H1 (cell line): ENCODE measurements at regions not wholly inside any gene's neighbourhood (a gene's known extent, or its start where the extent isn't known, plus 50 kb on each side); places are given as distances from the start of the nearest gene placed in this dataset.

Experiments used
- CTCF ChIA-PET: fragments of 300-600 bp; sonication (Branson Sonifier 250); formaldehyde crosslinking; loops from one replicate; lab custom pipeline; 2021; ENCODE audit not compliant: partially characterized antibody; lab: Charles Lee
- POLR2A ChIA-PET: fragments of 300-600 bp; sonication (Branson Sonifier 250); formaldehyde crosslinking; loops from one replicate; lab custom pipeline; 2021; ENCODE audit warnings: inconsistent platforms; ENCODE audit not compliant: partially characterized antibody; lab: Charles Lee
- DNase-seq, 2 experiments: peaks; one replicate each; pipeline versions ENCODE4 v3.0.0 to v3.0.0-alpha.2; 2010 to 2022; ENCODE audit warnings: low spot score in 2 of 2, low read depth in 1 of 2, mixed read lengths in 1 of 2
- FAIRE-seq: peaks from 2 replicates; lab custom pipeline; 2011; peaks lifted over from hg19 to GRCh38; lab: Jason Lieb, UNC
- H2AFZ ChIP-seq: 2 replicates; pipeline ENCODE4 v1.8.1; 2012; ENCODE audit warnings: low read length, inconsistent platforms
- H2AK5ac ChIP-seq: 2 replicates; pipeline ENCODE4 v1.6.1; 2013; ENCODE audit warnings: low read depth, low read length
- H2BK120ac ChIP-seq: replicated peaks from 2 replicates; pipeline ENCODE3; 2013; ENCODE audit warnings: low read depth, low read length, inconsistent platforms
- H2BK12ac ChIP-seq: 2 replicates; pipeline ENCODE4 v1.6.1; 2013; ENCODE audit warnings: low read depth, low read length
- H2BK15ac ChIP-seq: 2 replicates; pipeline ENCODE4 v1.6.1; 2013; ENCODE audit warnings: low read length
- H2BK20ac ChIP-seq: 2 replicates; pipeline ENCODE4 v1.6.1; 2013; ENCODE audit warnings: low read length
- H2BK5ac ChIP-seq: 2 replicates; pipeline ENCODE4 v1.6.1; 2013; ENCODE audit warnings: low read depth, low read length
- H3K14ac ChIP-seq: 2 replicates; pipeline ENCODE4 v1.6.1; 2013; ENCODE audit warnings: inconsistent platforms; ENCODE audit not compliant: insufficient read length
- H3K18ac ChIP-seq: 2 replicates; pipeline ENCODE4 v1.6.1; 2013; ENCODE audit warnings: low read length; ENCODE audit errors: extremely low read depth
- H3K23ac ChIP-seq: 2 replicates; pipeline ENCODE4 v1.6.1; 2013; ENCODE audit warnings: inconsistent platforms; ENCODE audit not compliant: insufficient read length
- H3K23me2 ChIP-seq: 2 replicates; pipeline ENCODE4 v1.6.1; 2013; ENCODE audit warnings: low read depth, low read length
- H3K27ac ChIP-seq: 2 replicates; pipeline ENCODE4 v1.6.1; 2011; ENCODE audit warnings: low read depth, low read length, inconsistent platforms
- H3K27me3 ChIP-seq, 4 experiments: replicated peaks in 1 of 4; 1 replicate in 1 of 4; 2 replicates in 3 of 4; pipeline versions ENCODE4 v1.6.1 to v1.8.1; 2011 to 2013; ENCODE audit warnings: low read length in 3 of 4, mild to moderate bottlenecking in 3 of 4, inconsistent platforms in 2 of 4, mixed read lengths in 2 of 4, moderate library complexity in 1 of 4; ENCODE audit not compliant: control insufficient read depth in 3 of 4, insufficient read depth in 3 of 4; ENCODE audit errors: extremely low read depth in 1 of 4
- H3K36me3 ChIP-seq, 4 experiments: 2 replicates each; pipeline versions ENCODE4 v1.6.1 to v1.8.1; 2011 to 2013; ENCODE audit warnings: mild to moderate bottlenecking in 4 of 4, low read length in 3 of 4, moderate library complexity in 2 of 4, control low read depth in 1 of 4, inconsistent platforms in 1 of 4; ENCODE audit not compliant: insufficient read depth in 4 of 4, control insufficient read depth in 2 of 4
- H3K4ac ChIP-seq: replicated peaks from 2 replicates; pipeline ENCODE3; 2013; ENCODE audit warnings: low read length, low read depth, mixed read lengths, inconsistent platforms; ENCODE audit not compliant: insufficient read length
- H3K4me1 ChIP-seq, 4 experiments: replicated peaks in 1 of 4; 1 replicate in 1 of 4; 2 replicates in 3 of 4; pipeline versions ENCODE4 v1.6.1 to v1.8.1; 2011 to 2013; ENCODE audit warnings: low read length in 3 of 4, inconsistent platforms in 2 of 4, mixed read lengths in 1 of 4; ENCODE audit not compliant: insufficient read depth in 4 of 4, control insufficient read depth in 3 of 4
- H3K4me2 ChIP-seq, 2 experiments: 2 replicates each; pipeline versions ENCODE4 v1.6.1 to v1.8.1; 2011 to 2013; ENCODE audit warnings: low read depth in 2 of 2, low read length in 2 of 2, control low read depth in 1 of 2, inconsistent platforms in 1 of 2, mild to moderate bottlenecking in 1 of 2; ENCODE audit not compliant: insufficient read depth in 1 of 2
- H3K4me3 ChIP-seq, 4 experiments: fragments of 200-600, 300-600 bp in 1 of 4; sonication (generic), shearing (Covaris generic), sonication (Bioruptor Twin) in 1 of 4; 2 replicates each; pipeline versions ENCODE4 v1.5.1 to v1.8.1; 2011 to 2016; ENCODE audit warnings: low read length in 4 of 4, low read depth in 3 of 4, control low read depth in 2 of 4, inconsistent platforms in 2 of 4, mild to moderate bottlenecking in 2 of 4, mixed read lengths in 1 of 4, moderate library complexity in 1 of 4; ENCODE audit not compliant: insufficient read depth in 2 of 4; ENCODE audit errors: extremely low read depth in 1 of 4
- H3K56ac ChIP-seq: replicated peaks from 2 replicates; pipeline ENCODE3; 2013; ENCODE audit warnings: low read depth, mild to moderate bottlenecking, mixed read lengths, low read length, inconsistent platforms; ENCODE audit not compliant: insufficient read length
- H3K79me1 ChIP-seq: 2 replicates; pipeline ENCODE4 v1.6.1; 2013; ENCODE audit warnings: low read depth, low read length, control low read depth
- H3K79me2 ChIP-seq, 2 experiments: 2 replicates each; pipeline versions ENCODE4 v1.6.1 to v1.8.1; 2012 to 2013; ENCODE audit warnings: low read length in 2 of 2, mild to moderate bottlenecking in 2 of 2, inconsistent platforms in 1 of 2; ENCODE audit not compliant: insufficient read depth in 2 of 2, control insufficient read depth in 1 of 2
- H3K9ac ChIP-seq, 4 experiments: replicated peaks in 1 of 4; 1 replicate in 1 of 4; 2 replicates in 3 of 4; pipeline versions ENCODE4 v1.6.1 to v1.8.1; 2011 to 2013; ENCODE audit warnings: low read depth in 3 of 4, low read length in 3 of 4, control low read depth in 2 of 4, mild to moderate bottlenecking in 2 of 4, moderate library complexity in 2 of 4, inconsistent platforms in 1 of 4; ENCODE audit errors: extremely low read depth in 1 of 4
- H3K9me3 ChIP-seq, 2 experiments: 2 replicates each; pipeline versions ENCODE4 v1.6.1 to v1.8.1; 2012 to 2013; ENCODE audit warnings: mild to moderate bottlenecking in 2 of 2, moderate library complexity in 2 of 2, control low read depth in 1 of 2, inconsistent platforms in 1 of 2, low read depth in 1 of 2, low read length in 1 of 2, mixed read lengths in 1 of 2; ENCODE audit not compliant: insufficient read depth in 2 of 2
- H4K20me1 ChIP-seq, 2 experiments: replicated peaks in 1 of 2; 2 replicates each; pipeline versions ENCODE3 to v1.8.1; 2011 to 2013; ENCODE audit warnings: inconsistent platforms in 2 of 2, low read length in 2 of 2, mild to moderate bottlenecking in 1 of 2; ENCODE audit not compliant: insufficient read depth in 2 of 2, control insufficient read depth in 1 of 2
- H4K5ac ChIP-seq: 2 replicates; pipeline ENCODE4 v1.6.1; 2013; ENCODE audit warnings: low read length, low read depth, mixed read lengths, inconsistent platforms; ENCODE audit not compliant: insufficient read length
- H4K8ac ChIP-seq: 2 replicates; pipeline ENCODE4 v1.8.0; 2013; ENCODE audit warnings: mild to moderate bottlenecking, moderate library complexity, low read length, inconsistent platforms; ENCODE audit not compliant: insufficient read depth; ENCODE audit errors: extremely low read depth
- H4K91ac ChIP-seq: replicated peaks from 2 replicates; pipeline ENCODE3; 2013; ENCODE audit warnings: low read length, mixed read lengths, inconsistent platforms; ENCODE audit not compliant: insufficient read length
- BCL11A ChIP-seq, 2 experiments: IDR thresholded peaks; one replicate each; pipeline ENCODE4 v1.6.1; 2011; ENCODE audit warnings: low read depth in 2 of 2, low read length in 2 of 2, mild to moderate bottlenecking in 2 of 2
- GTF2F1 ChIP-seq: IDR thresholded peaks from 2 replicates; pipeline ENCODE4 v1.6.1; 2012; ENCODE audit warnings: low read depth, low read length, improper control_type of control experiment, borderline replicate concordance
- HDAC6 ChIP-seq: IDR thresholded peaks from one replicate; pipeline ENCODE4 v1.7.1; 2012; ENCODE audit warnings: low read depth, mild to moderate bottlenecking, inconsistent platforms, low read length, moderate library complexity
- KDM4A ChIP-seq: IDR thresholded peaks from one replicate; pipeline ENCODE4 v1.7.1; 2012; ENCODE audit warnings: low read depth, mild to moderate bottlenecking, moderate library complexity, low read length, inconsistent platforms; ENCODE audit not compliant: severe bottlenecking
- MAFK ChIP-seq: IDR thresholded peaks from 2 replicates; pipeline ENCODE4 v1.6.1; 2012; ENCODE audit warnings: low read depth, mild to moderate bottlenecking, improper control_type of control experiment, low read length
- POLR2A ChIP-seq, 2 experiments: IDR thresholded peaks; 1 replicate in 1 of 2; 2 replicates in 1 of 2; pipeline ENCODE4 v1.6.1; 2011; ENCODE audit warnings: low read depth in 2 of 2, low read length in 2 of 2, mild to moderate bottlenecking in 2 of 2; ENCODE audit errors: control extremely low read depth in 1 of 2
- RBBP5 ChIP-seq: IDR thresholded peaks from 2 replicates; pipeline ENCODE4 v1.7.1; 2012; ENCODE audit warnings: low read depth, mild to moderate bottlenecking, inconsistent platforms, low read length, moderate library complexity, borderline replicate concordance
- RFX5 ChIP-seq: IDR thresholded peaks from 2 replicates; pipeline ENCODE4 v1.6.1; 2011; ENCODE audit warnings: low read depth, low read length, improper control_type of control experiment, borderline replicate concordance
- RNF2 ChIP-seq: fragments of 200-900, 300-1000 bp; sonication (generic); IDR thresholded peaks from 2 replicates; pipeline ENCODE4 v1.7.1; 2016; ENCODE audit warnings: borderline replicate concordance, low read depth, mild to moderate bottlenecking, antibody characterized with exemption, low read length; ENCODE audit not compliant: poor library complexity, severe bottlenecking; ENCODE audit errors: missing control alignments
- SP2 ChIP-seq: IDR thresholded peaks from 2 replicates; pipeline ENCODE4 v1.6.1; 2012; ENCODE audit warnings: mild to moderate bottlenecking, low read length, inconsistent platforms
- TAF1 ChIP-seq: IDR thresholded peaks from 2 replicates; pipeline ENCODE4 v1.6.1; 2011; ENCODE audit warnings: mild to moderate bottlenecking, low read depth, low read length
- TAF7 ChIP-seq: optimal IDR thresholded peaks from 2 replicates; pipeline ENCODE3; 2011; ENCODE audit warnings: low read depth, mild to moderate bottlenecking, inconsistent platforms, low read length, moderate library complexity, borderline replicate concordance
- TBP ChIP-seq: IDR thresholded peaks from 2 replicates; pipeline ENCODE4 v1.6.1; 2011; ENCODE audit warnings: low read depth, low read length, improper control_type of control experiment
- TCF12 ChIP-seq: IDR thresholded peaks from 2 replicates; pipeline ENCODE4 v1.6.1; 2011; ENCODE audit warnings: low read depth, mild to moderate bottlenecking, low read length
- WGBS, 2 experiments: shearing (Covaris generic) in 1 of 2; methylation state at CpG; one replicate each; pipeline versions ENCODE4 v1.1.6 to v1.1.7; 2013 to 2015; ENCODE audit warnings: low lambda C conversion rate in 2 of 2, mixed read lengths in 2 of 2, inconsistent platforms in 1 of 2, low coverage in 1 of 2, missing lambda C conversion rate in 1 of 2; ENCODE audit not compliant: insufficient replicate concordance in 2 of 2, insufficient coverage in 1 of 2, insufficient read length in 1 of 2; ENCODE audit errors: extremely low coverage in 1 of 2, missing lambda C conversion rate in 1 of 2; 5-methylcytosine and 5-hydroxymethylcytosine counted together

DNA sequence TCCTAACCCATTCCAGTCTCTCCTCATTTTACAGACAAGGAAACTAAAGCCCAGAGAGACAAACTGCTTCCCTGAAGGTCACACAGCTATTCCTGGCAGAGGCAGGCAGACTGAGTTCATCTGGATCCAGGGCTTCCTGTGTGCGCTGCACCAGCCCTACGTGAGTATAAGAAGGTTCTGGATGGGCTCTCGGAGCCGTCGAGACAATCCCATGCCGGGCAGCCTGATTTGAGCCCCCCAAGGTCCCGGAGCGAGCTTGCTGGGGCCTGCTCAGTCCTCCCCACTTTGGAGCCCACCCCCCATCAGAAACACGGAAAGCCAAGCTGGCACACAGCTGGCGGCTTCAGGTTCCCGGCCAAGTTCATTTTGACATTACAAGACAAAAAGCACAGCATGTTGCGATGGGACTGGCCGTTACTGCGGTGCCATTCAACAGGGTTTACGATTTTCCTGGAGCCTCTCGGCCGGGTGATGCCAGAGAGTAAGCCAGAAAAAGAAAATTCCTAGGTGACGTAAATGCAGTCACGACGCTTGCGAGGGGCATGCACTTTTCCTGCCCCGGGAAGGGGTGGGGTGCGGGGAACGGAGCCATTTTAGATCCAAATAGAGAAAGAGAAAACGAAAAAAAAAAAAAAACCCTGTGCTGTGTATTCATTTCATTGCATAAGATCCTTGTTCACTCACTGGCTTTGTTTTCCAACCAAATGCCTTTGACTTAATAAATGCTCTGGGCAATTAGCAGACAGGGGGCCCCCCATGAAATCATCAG is 167.1 kb upstream of the FOXF1 start:
- H3K27ac ChIP-seq, result no peak overlapping the region
- peaks cover 0 to 11% (median 3%) of the 10 kb centered on the region in 4 experiments; a peak in 4 of 7 replicates for H3K27me3 ChIP-seq
- H3K79me2 ChIP-seq, result no peaks in the 10 kb centered on the region
- no peak overlapping the region for H2AFZ ChIP-seq
- no peak overlapping the region for H4K91ac ChIP-seq
- H3K56ac ChIP-seq, result no peak overlapping the region
- 70% methylated on average over 24 of the region's 25 CpGs; no CpG with 5 or more reads in 1 of the 2 experiments for WGBS, 2 experiments
- H4K8ac ChIP-seq, result no peak overlapping the region
- DNase-seq (no peak), FAIRE-seq (no peak)
- H3K4me1 ChIP-seq, result peaks cover 2 to 13% (median 8%) of the 10 kb centered on the region in 4 experiments; a peak in 5 of 7 replicates
- H4K20me1 ChIP-seq, result no peaks in the 10 kb centered on the region
- no peak overlapping the region for H2BK12ac ChIP-seq
- ChIA-PET POLR2A (no interaction called here), CTCF (interaction anchor here (0.7 to 3.2 kb wide), 15 partner anchors 12 to 192 kb away, joined by 3 to 14 read pairs (median 3); no protein-coding TSS in a partner anchor)
- H2BK15ac ChIP-seq, result no peak overlapping the region
- no peak overlapping the region for H3K4ac ChIP-seq
- H3K36me3 ChIP-seq, result no peaks in the 10 kb centered on the region
- H2BK20ac ChIP-seq, result no peak overlapping the region
- no peak overlapping the region for H2BK5ac ChIP-seq
- H4K5ac ChIP-seq, result no peak overlapping the region
- H3K23ac ChIP-seq, result no peak overlapping the region
- H3K4me3 ChIP-seq, result no peak overlapping the region
- H2BK120ac ChIP-seq, result no peak overlapping the region
- no peaks in the 10 kb centered on the region for H3K79me1 ChIP-seq
- H2AK5ac ChIP-seq, result no peak overlapping the region
- peak overlapping the region in 1 of 2 experiments; percentile 29; a peak in 1 of 4 replicates for H3K4me2 ChIP-seq
- H3K9ac ChIP-seq, result no peak overlapping the region
- H3K23me2 ChIP-seq, result no peaks in the 10 kb centered on the region
- no peaks in the 10 kb centered on the region for H3K9me3 ChIP-seq
- no peak overlapping the region for H3K18ac ChIP-seq
- H3K14ac ChIP-seq, result no peak overlapping the region
- TF ChIP-seq KDM4A (no peak), TBP (no peak), SP2 (no peak), TAF1 (no peak), RFX5 (no peak), HDAC6 (no peak), RBBP5 (no peak), BCL11A (IDR thresholded peaks at IDR 0.05; ENCODE audit: low read depth in 2 of 2, low read length in 2 of 2) (no peak), GTF2F1 (no peak), RNF2 (no peak), TCF12 (no peak), MAFK (no peak), POLR2A (IDR thresholded peaks at IDR 0.05; ENCODE audit: control extremely low read depth in 1 of 2, low read depth in 2 of 2, low read length in 2 of 2) (no peak), TAF7 (no peak)
